ENCODE measurements at regions not wholly inside any gene's neighbourhood (a gene's known extent, or its start where the extent isn't known, plus 50 kb on each side); places are given as distances from the start of the nearest gene placed in this dataset.

GRCh38 chr2:11923935-11924334, 177.5 kb downstream of the LPIN1 start:
- TF ChIP-seq CTCF (IDR thresholded peaks at IDR 0.05) (no peak), EZH2 (IDR thresholded peaks at IDR 0.05; ENCODE audit: borderline replicate concordance, insufficient read depth, low read depth, low read length, poor library complexity, severe bottlenecking) (no peak)

Measured in B cell (primary cell).